ENCODE measurements at regions not wholly inside any gene's neighbourhood (a gene's known extent, or its start where the extent isn't known, plus 50 kb on each side); places are given as distances from the start of the nearest gene placed in this dataset.

GRCh38 chr2:54401554-54401953 lies 54.6 kb upstream of the SPTBN1 start:
- no peaks in the 10 kb centered on the region for H3K4me1 Mint-ChIP-seq
- CTCF ChIA-PET = interaction anchor here (1.1 kb wide), 1 partner anchor 8 kb away, joined by 3 read pairs; no protein-coding TSS in a partner anchor
- no peak for DNase-seq
- no peaks in the 10 kb centered on the region for H3K36me3 Mint-ChIP-seq (ENCODE audit: low read depth)
- POLR2A ChIA-PET = no interaction called here
- H3K27me3 Mint-ChIP-seq = no peaks in the 10 kb centered on the region
- no peak overlapping the region for H3K27ac Mint-ChIP-seq
- no peaks in the 10 kb centered on the region for H3K9me3 Mint-ChIP-seq
- H3K4me3 Mint-ChIP-seq = no peak overlapping the region

- peaks cover 4% of the 10 kb centered on the region for H3K27me3 Mint-ChIP-seq
Measured at GRCh38 chr2:54402350-54402749, 53.8 kb upstream of the SPTBN1 start.

GRCh38 chr2:54403512-54404238 lies 52.5 kb upstream of the SPTBN1 start:
- CTCF ChIA-PET = interaction anchor here (0.6 kb wide), 1 partner anchor 122 kb away, joined by 3 read pairs; no protein-coding TSS in a partner anchor

More at GRCh38 chr2:54402350-54402749, 53.8 kb upstream of the SPTBN1 start:
- Mint-ChIP-seq H3K4me1 (no peaks in the 10 kb centered on the region), H3K4me3 (no peak overlapping the region), H3K36me3 (ENCODE audit: low read depth) (no peaks in the 10 kb centered on the region), H3K9me3 (no peaks in the 10 kb centered on the region), H3K27ac (no peak overlapping the region)
- no peak for DNase-seq
- POLR2A ChIA-PET = no interaction called here
- CTCF ChIA-PET = no interaction called here

GRCh38 chr2:54404270-54404669 lies 51.9 kb upstream of the SPTBN1 start:
- Mint-ChIP-seq H3K27ac (no peak overlapping the region), H3K4me3 (no peak overlapping the region), H3K4me1 (no peaks in the 10 kb centered on the region), H3K27me3 (peaks cover 13% of the 10 kb centered on the region), H3K9me3 (no peaks in the 10 kb centered on the region), H3K36me3 (ENCODE audit: low read depth) (no peaks in the 10 kb centered on the region)
- no peak for DNase-seq
- ChIA-PET CTCF (interaction anchor here (0.6 kb wide), 1 partner anchor 121 kb away, joined by 3 read pairs; no protein-coding TSS in a partner anchor), POLR2A (no interaction called here)

More at GRCh38 chr2:54403512-54404238, 52.5 kb upstream of the SPTBN1 start:
- H3K36me3 Mint-ChIP-seq (ENCODE audit: low read depth) = no peaks in the 10 kb centered on the region
- peaks cover 13% of the 10 kb centered on the region for H3K27me3 Mint-ChIP-seq
- no peaks in the 10 kb centered on the region for H3K9me3 Mint-ChIP-seq
- H3K27ac Mint-ChIP-seq = no peak overlapping the region
- no peak overlapping the region for H3K4me3 Mint-ChIP-seq
- H3K4me1 Mint-ChIP-seq = no peaks in the 10 kb centered on the region
- POLR2A ChIA-PET = no interaction called here
- no peak for DNase-seq

- Mint-ChIP-seq H3K27me3 (peaks cover 13% of the 10 kb centered on the region), H3K4me3 (no peak overlapping the region), H3K4me1 (no peaks in the 10 kb centered on the region), H3K36me3 (ENCODE audit: low read depth) (no peaks in the 10 kb centered on the region), H3K9me3 (no peaks in the 10 kb centered on the region), H3K27ac (no peak overlapping the region)
- ChIA-PET POLR2A (no interaction called here), CTCF (no interaction called here)
- DNase-seq = no peak
Measured at GRCh38 chr2:54406031-54406430, 50.1 kb upstream of the SPTBN1 start.

All from activated CD4-positive, alpha-beta T cell treated with anti-CD3 and anti-CD28 coated beads, Interleukin-2, amount 10 ng/mL, durations not matched to agents 7 days and 5 days (primary cell).